ENCODE measurements at regions not wholly inside any gene's neighbourhood (a gene's known extent, or its start where the extent isn't known, plus 50 kb on each side); places are given as distances from the start of the nearest gene placed in this dataset.
A peak's percentile ranks its signal among the peaks of the same experiment; 100 is the strongest.

DNA sequence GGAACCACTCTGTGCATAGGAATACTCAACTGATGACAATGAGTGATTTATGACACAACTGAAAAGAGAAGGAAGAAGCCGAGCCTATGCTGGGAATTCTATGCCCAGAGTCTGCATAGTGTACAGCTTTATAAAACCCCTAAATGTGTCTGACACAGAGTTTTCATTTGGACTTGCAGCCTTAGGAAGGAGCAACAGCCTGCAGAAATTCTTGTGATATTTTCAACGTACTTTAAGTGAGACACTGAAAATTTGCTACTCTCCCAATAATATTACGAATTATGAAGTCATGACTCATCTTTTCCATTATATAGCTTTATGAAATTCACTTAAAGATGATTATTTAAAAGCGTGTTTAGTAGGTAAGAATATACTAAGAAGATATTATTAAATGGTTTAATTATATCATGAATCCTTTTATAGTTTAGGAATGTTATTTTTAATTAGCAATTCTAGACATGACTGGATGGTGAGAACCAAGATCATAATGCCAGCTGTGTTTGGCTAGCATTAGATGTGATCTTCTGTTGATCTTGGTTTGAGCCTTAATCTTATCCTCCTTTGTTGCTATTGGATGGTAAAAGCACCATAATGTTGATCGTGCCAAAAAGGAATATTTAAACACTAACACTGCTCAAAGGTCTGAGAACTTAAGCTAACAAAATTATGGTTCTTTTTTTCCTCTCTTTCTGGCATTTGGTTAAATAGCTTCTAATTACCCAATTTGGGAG, 785.1 kb upstream of the ADGRL4 start:
- no peak for DNase-seq (ENCODE audit: low read depth in 2 of 3, low spot score in 2 of 3)

DNA sequence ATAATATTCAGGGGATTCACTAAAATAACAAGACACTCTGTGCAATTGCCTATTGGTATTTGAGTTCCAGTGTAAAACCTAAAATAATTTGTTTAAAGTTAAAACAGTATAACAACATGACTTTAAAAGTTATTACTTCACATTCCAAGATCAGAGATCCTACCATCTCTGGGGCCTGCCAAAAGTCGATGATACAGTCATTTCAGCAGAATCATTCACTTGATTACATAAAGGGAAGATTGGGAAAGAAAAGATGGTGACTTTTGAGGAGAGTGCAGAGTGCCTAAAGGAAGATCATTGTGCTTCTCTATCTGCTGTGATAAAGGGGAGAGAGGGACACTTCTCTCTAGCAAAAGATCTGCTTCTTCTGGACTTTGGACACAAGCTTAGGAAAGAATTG, 784.4 kb upstream of the ADGRL4 start:
- no peak for DNase-seq (ENCODE audit: low read depth in 2 of 3, low spot score in 2 of 3)

DNA sequence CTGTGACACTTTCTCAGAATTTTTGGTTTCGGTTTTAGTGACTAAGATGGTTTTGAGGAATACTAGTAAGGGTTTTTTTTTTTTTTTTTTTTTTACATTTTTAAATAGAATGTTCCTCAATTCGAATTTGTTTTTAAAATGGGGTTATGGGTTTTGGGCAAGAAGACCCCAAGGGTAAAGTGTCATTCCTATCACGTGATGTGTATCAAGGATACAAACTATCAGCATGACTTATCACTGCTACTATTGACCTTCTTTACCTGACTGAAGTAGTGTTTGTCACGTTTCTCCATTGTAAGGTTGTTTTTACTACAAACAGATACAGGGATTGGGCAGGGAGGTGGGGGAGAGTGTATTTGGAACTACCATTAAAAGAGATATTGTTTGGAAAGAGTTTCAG, 781.1 kb upstream of the ADGRL4 start:
- DNase-seq (ENCODE audit: low read depth in 2 of 3, low spot score in 2 of 3) = no peak

DNA sequence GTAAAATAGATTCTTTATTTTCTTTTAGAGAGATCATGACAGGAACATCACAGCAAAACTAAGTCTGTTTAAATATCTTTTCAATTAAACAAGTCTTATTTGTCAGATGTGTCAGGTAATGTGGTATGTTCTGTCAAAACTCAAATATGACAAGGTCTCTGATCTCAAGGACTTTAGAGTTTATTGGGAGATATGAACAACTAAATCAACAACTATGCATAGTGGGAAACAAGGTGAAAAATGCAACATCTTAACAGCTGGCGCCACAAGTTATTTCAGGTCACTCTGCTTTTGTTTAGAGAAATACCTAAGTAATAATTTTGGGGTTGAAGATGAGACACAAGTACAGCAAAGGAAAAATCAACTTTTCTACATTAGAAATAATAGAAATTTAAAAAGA, 779.4 kb upstream of the ADGRL4 start:
- DNase-seq (ENCODE audit: low read depth in 2 of 3, low spot score in 2 of 3) = no peak

DNA sequence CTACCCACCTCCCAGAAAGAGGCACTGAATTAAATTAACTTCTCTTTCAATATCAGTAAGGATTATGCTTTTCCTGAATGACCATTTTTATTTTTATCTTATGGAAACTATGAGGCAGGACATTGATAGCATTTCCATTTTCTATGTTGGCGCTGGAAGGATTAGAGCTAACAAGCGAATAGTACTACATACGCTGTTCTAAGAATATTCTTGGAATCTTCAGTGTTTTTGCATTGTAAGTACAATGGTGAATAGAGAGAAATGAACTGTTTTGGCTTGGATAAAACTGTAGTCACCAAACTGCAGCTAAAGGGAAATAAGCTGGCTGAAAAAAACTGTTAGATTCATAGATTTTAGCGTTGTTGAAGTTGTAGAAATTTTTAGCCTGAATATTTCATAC, 779.0 kb upstream of the ADGRL4 start:
- no peak for DNase-seq (ENCODE audit: low read depth in 2 of 3, low spot score in 2 of 3)

DNA sequence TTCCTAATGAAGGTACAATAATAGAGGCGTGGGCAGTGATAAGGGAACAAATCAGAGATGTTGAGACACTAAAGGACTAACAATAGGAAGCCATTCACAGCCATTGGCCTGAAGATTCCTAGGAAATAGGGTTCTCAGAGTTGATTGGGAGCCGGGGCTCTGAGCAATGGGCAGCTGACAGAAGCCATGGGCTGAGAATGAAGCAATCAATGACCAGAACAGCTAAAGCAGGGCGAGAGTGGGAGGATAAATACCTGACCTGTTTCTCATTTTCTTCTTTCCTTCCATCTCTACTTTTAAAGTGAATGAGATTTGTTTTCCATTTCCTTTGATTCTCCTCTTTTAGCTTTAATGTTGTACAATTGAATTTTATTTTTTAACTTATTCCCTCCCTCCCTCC, 774.7 kb upstream of the ADGRL4 start:
- DNase-seq (ENCODE audit: low read depth in 2 of 3, low spot score in 2 of 3) = no peak

DNA sequence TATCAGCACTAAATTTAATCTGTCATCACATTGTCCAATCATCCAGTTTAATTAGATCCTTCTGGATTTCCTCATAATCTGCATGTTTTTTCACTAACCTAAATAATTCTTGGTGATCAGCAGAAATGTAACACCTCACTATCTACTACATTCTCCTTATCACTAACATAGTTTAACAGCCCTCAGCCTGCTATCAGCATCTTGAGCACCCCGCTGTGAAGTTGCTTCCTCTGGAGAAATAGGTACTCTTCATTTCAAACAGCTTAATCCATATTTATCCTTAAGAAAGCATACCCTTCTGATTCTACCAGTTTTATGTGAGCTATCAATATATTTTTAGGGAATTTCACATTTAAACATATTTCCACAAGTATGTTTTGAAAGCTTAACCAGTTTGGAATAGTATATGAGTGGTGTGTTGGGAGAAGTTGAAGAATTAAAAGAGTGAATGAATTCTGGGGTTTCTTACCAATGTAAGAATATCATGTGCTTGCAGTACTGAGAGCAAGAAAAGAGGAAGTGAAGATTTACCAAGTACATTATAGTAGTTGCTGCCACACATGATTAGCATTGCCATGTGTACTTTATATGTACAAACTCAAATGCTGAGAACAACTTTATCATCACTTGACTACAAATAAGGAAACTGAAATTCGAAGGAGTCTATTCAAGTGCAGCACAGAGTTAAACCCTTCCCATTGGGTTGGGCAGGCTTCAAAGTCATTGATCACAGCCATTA, 771.1 kb upstream of the ADGRL4 start:
- no peak for DNase-seq (ENCODE audit: low read depth in 2 of 3, low spot score in 2 of 3)

DNA sequence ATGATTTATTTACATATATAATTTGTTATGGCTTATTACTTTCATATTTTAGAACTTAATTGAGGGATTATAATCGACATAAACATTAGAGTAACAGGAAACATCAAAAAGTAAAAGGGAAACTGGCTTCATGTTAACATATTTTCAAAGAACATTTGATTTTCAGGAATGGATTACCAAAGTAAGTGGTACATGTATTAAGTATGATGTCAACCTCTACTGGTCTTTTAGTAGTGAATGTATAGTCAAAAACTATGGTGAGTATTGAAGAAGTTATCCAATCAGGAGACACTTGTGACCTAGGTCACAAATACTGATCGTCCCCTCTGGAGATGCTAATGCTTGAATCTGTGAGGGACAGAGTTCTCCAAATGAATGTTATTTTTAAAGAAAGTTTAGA, 768.9 kb upstream of the ADGRL4 start:
- no peak for DNase-seq (ENCODE audit: low read depth in 2 of 3, low spot score in 2 of 3)

DNA sequence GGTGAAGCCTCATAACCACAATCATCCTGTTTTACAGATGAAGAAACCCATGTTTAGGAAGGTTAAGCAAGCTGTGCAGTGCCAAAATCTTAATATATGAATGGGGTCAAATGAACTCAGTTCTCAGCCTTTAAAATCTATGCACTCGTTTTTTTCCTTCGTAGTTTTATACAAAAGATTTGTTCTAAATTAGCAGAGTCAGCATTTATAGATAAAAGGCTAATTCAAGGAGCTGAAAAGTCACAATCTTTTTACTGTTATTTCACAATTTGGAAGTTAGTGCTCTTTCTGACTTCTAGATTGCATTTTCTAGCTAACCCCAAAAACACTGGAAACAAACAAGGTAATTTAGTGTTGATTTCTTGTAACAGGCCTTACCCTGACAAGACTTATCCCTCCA, 766.9 kb upstream of the ADGRL4 start:
- DNase-seq (ENCODE audit: low read depth in 2 of 3, low spot score in 2 of 3) = no peak

DNA sequence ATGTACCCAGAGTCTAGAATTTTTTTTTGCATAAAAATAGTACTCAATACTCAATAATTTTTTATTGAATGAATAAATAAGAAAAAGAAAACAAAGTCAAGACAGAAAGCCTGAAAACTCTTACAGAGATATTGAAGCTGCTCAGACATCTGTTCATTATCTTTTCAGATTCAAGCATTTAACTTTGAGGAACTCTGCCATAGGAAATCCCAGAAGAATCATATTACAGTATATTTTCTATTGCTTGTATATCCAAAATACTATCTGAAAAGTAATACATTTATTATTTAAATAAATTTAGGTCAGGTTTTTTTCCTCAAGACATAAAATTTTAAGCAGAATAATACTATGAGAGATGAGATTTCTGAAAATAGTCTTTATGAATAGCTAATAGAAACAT, 755.9 kb upstream of the ADGRL4 start:
- DNase-seq (ENCODE audit: low read depth in 2 of 3, low spot score in 2 of 3) = no peak

DNA sequence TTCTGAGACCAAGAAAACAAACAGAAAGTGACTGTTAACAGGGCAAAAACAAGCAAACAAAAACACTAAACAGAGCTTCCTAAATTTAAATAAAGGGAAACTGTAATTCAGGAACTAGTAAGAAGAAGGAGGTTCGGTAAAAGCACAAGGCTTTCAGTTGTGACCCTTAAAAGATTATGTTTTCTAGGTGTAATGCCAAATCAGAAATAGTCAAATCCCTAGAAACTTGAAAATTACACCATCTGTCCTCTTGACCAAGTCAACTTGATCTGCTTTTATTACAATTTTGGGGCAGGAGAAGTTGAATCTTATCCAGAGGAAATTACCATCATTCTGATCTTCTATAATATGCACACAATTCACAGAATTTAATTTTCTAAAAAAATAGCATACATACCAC, 754.0 kb upstream of the ADGRL4 start:
- no peak for DNase-seq (ENCODE audit: low read depth in 2 of 3, low spot score in 2 of 3)

DNA sequence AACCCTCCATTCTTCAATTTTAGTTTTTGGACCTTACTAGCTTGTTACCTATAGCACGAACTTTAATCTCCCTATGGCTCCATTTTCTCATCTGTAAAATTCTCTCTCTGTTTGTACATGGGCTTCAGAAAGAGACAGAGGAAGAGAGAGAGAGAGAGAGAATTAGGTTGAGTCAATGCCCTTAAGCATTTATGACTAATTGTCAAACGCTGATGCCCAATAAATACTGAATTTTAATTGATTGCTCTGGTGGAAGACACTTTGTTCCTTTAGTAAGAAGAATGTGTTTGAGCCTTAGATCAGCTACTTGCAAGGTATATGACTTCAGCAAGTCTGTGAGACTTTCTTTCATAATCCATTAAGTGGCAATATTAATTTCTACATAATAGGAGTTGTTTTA, 743.1 kb upstream of the ADGRL4 start:
- DNase-seq (ENCODE audit: low read depth in 2 of 3, low spot score in 2 of 3) = no peak

DNA sequence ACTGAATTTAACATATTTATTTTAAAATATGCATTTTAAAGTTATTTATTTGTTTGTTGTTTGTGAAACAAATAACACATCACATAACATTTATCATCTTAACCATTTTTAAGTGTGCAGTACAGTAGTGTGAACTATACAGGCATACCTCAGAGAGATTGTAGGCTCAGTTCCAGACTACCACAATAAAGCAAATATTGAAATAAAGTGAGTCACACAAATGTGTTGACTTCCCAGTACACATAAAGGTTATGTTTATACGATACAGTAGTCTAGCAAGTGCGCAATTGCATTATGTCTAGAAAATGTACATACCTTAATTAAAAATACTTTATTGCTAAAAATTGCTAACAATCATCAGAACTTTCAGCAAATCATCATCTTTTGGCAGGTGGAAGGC, 739.4 kb upstream of the ADGRL4 start:
- no peak for DNase-seq (ENCODE audit: low read depth in 2 of 3, low spot score in 2 of 3)

DNA sequence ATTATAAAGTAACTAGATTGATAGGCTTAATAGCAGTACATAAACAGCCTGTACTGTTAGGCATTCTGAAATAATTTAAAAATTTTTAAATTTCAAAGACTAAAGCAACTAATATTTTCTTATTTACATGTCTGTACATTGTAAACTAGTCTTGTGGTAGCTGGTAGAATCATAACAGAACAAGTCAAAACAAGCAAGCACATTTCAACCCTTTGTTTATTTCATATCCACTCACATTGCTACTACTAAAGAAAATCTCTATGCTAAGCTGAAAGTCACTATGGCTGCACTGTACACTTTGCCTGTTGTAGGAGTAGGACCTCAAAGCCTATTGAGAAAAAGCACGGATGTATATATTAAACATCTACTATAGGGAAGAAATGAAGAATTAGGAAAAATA, 738.2 kb upstream of the ADGRL4 start:
- DNase-seq (ENCODE audit: low read depth in 2 of 3, low spot score in 2 of 3) = no peak

DNA sequence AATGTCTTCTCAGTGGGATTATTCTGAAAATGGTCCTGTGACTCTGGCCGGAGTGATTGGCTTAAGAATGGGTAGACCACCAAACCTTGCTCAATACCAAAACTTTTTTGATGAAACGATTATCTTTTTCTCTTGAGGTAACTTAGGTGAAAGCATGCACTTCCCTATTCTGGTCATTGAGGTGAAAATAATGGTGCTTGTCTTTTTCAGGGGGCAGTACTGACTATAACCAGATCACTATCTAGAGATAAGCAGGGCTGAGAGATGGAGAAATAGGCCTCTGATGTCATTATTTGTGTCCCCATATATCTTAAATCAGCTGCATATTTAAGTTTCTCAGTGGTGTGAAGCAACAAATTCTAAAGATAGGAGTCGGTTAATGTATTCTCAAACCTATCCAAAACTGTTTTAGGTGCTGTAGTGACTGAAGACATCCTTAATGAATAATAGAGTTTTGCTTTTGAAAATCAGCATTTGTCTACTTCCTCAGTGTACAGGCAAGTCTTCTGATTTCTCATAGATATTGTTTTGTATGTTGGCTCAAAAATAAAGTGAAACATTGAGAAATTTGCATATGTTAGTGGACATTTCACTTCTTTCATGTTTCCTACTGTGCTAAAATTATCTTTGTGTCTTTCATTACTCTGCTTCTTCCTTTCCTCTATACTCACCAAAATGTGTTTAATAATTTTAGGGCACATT, 735.3 kb upstream of the ADGRL4 start:
- no peak for DNase-seq (ENCODE audit: low read depth in 2 of 3, low spot score in 2 of 3)

DNA sequence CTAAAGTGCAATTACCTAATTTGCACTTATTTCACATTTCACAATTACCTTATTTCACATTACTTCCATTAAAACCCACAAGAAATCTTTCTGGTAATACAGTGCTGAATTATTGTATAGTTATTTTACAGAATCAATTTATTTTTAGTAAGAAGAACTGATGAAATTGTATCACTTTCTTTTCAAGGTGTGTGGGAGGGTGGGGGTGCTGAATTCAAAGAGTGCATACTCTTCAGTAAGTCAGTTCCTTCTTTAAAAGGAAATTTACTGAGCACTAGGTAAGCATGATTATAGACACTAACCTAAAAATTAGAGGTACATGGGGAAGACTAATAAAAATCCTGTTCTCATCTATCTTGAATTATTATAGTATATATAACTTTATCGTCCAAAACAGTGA, 731.6 kb upstream of the ADGRL4 start:
- no peak for DNase-seq (ENCODE audit: low read depth in 2 of 3, low spot score in 2 of 3)

DNA sequence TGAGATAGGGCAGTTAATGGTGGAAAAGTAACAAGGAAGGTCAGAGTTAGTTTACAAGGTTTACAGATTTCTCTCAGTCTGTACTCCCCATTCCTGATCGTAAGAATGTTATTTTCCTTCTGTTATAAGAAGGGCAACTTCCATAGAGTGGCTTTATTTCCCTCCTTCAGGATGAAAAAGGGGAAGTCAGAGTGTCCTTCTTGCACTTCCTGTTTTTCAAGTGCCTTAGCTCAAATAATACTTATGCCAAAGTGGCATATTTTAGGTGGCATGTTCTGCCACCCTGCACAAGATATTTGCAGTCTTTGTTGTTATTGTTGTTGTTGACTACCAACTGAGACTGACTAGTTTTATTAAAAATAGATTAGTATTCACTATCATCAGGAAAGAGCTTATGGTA, 730.7 kb upstream of the ADGRL4 start:
- peak in 1 of 3 donors; percentile 0 for DNase-seq (ENCODE audit: low read depth in 2 of 3, low spot score in 2 of 3)

DNA sequence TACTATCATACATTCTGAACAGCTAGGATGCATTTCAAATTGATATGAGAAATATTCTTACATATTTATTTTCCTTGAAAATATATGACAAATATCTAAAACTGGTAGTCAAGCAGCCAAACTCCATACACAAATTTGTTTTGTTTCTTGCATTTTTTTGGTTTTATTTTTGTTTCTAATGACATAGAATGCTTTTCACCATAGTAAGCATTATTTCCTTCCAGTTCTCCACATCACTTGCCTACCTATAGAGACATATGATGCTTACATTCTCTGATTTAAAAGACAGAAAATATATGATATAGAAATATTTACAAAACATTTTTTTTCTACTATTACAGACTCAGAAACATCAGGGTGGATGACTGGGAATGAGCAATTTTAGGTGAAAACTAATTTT, 726.4 kb upstream of the ADGRL4 start:
- no peak for DNase-seq (ENCODE audit: low read depth in 2 of 3, low spot score in 2 of 3)

DNA sequence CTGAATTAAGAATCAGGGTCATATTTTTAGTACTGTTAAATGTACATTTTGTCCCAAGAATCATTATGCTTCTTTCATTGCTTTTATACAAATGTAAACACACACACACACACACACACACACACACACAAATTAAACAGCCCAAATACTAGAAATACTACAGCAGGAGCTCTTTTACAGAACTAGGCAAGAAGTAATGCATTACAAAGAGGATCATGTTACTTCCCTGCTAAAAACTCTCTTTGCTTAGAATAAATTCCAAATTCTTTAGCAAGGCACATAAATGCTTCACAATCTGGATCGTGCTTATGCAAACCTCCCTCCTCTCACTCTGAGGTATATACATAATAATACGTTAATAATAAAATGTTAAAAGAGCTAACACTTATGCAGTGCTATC, 720.4 kb upstream of the ADGRL4 start:
- no peak for DNase-seq (ENCODE audit: low read depth in 2 of 3, low spot score in 2 of 3)

DNA sequence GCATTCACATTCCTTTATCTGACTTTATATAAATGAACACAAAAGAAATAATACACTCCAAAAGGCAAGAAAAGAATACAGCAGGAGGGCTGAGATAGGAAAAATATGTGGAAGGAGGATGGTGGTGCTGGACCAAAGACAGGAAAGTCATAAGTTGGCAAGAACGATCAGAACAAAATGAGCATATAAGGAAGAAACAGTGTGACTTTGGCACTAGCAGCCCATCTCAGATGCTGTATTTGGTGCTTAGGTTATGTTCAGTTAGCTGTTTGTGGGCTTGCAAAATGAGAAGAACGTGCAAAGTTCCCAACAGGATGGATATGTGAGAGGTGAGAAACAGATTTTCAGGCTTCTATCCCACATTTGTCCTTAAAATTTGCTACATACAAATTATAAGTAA, 719.8 kb upstream of the ADGRL4 start:
- no peak for DNase-seq (ENCODE audit: low read depth in 2 of 3, low spot score in 2 of 3)

DNA sequence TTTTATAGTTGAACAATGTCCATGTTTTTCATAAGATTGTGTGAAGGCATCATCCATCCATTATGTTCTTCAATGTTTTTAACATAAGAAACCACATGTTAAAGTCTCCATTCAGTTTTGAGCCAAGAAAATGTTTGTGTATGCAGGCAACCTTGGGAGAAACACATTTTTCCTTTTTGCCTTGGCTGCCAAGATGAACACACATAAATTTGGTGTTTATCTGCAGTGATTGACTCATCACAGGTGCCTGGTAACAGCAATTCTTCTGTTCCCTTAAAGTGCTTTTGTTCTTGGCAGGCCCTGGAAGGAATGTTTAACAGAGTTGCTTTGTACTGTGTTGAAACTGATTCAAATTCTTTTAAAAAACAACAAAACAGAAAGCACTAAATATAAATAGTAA, 709.9 kb upstream of the ADGRL4 start:
- no peak for DNase-seq (ENCODE audit: low read depth in 2 of 3, low spot score in 2 of 3)

DNA sequence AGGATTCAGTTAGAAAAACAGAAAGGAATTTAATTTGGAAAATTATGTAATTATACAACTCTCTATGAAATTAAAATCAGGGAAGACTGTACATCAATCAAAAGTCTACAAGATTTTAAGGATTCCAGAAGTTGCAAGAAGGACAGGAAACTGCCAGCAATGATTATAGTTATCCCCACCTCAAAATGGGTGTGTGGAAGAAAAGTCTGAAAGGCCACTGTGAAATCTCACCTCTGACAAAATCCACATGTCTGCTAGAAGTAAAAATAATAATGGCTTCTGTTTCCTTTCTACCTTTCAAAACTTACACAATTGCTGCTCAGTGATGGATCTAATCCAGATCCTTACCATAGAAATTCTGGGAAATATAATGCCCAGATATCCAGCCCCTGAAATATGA, 708.1 kb upstream of the ADGRL4 start:
- DNase-seq (ENCODE audit: low read depth in 2 of 3, low spot score in 2 of 3) = no peak
